Stimulated activated naive CD4-positive, alpha-beta T cell (primary cell): ENCODE measurements at regions not wholly inside any gene's neighbourhood (a gene's known extent, or its start where the extent isn't known, plus 50 kb on each side); places are given as distances from the start of the nearest gene placed in this dataset.
"Not testable (repeated sequence)": the region's sequence is repeated elsewhere in the genome, so short reads cannot be mapped to it uniquely, and the experiment has no call there.

Experiments
- DNase-seq, 6 experiments: peaks; one replicate each; lab custom pipeline; 2025; lab: John Stamatoyannopoulos, UW

DNA sequence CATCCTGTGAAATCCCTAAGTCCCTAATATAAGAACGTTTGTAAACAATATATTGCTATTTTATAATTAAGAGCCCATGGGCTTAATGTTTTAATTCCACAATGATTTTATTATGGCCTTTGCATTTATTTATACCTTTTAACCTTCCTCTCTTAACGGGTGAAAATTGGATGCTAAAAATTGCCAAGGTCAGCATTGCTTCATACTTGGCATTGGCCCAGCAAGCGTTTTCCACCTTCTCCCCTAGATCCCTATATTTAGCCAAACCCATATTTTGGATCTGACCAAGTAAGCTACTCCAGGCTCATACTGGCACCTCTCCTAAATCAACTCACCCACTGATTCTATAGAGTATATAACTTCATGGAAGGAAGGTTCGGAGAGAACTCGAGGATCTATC lies 188.0 kb upstream of the NR2F2 start:
- no peak for DNase-seq

DNA sequence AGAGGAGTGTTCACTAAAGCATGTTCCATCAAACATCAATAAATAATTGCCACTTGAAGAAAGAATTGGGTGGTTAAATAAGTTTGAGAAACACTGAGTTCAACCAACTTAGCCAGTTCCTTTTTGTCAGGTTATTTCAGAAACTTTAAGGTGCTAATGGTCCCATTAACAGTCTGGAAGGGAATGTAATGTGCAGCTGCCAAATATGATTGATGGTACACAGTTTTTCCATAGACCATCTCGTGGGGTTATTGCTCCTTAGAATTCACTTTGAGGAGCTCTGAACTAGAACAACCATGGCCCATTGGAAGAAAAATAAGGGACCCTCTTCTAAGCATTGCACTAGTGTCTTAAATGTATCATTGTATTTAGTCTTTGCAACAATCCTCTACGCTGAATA lies 185.8 kb upstream of the NR2F2 start:
- DNase-seq = no peak

DNA sequence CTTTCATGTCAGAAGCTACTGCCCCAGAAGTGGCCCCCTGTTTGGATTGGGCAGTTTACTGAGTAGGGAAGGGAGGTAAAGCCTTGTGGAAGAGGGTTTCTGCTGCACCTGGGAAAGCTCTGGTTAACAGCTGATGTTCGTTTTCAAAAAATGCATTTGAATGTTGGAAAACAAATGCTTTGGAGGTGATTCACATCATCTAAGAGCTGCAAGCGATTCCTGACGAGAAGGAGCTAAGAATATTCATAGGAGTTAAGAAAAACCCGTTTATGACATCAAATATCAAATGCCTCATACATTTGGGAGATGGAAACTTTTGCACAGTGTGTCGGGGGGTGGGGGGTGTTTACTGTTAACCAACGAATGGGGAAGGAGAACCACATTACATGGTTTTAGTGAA lies 183.8 kb upstream of the NR2F2 start:
- no peak for DNase-seq

DNA sequence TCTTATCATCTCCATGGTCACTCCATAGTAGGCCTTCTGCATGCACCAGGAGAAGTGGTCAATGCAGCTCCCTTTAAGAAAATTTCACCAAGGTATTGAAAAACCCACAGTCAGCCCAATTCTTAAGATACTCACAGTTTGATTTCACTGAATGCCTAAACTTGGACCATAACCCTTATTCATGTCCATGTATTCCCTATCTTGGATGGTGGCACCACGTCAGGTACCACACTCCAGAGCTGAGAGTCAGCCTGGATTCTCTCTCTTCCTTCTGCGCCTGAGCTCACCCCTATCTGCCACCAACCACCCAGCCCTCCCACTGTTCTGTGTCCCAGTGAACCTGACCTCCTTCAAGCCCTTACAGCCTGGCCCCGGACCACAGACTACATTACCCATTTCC lies 183.2 kb upstream of the NR2F2 start:
- no peak for DNase-seq

DNA sequence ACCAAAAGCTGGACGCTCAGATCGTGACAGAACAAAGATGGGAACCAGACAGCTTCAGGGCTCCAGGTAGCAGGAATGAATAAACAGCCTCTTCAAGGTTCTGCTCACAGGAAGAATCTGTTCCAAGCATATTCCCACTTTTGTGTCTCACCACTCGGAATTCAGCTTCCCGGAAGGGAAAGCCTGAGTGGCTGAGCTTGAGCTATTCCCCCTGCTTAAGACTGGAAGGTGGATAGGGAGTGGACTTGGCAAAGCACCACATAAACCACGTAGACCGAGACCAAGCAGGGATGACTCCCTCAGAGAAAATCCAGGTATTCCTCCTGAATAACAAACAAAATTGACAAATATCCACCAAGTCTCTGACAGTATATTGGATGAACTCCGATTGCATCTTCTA lies 180.2 kb upstream of the NR2F2 start:
- DNase-seq = no peak

DNA sequence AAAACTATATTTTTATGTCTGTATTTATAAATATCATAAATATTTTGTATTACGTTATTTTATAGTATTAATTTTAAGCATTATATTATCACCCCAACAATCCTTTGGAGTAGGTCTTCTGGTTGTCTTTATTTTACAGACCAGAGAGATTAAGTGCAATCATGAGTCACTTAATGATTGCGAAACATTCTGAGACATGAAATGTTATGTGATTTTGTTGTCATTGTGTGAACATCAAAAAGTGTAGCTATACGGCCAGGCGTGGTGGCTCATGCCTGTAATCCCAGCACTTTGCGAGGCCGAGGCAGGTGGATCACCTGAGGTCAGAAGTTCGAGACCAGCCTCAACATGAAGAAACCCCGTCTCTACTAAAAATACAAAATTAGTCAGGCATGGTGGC lies 178.8 kb upstream of the NR2F2 start:
- not testable (repeated sequence) for DNase-seq

DNA sequence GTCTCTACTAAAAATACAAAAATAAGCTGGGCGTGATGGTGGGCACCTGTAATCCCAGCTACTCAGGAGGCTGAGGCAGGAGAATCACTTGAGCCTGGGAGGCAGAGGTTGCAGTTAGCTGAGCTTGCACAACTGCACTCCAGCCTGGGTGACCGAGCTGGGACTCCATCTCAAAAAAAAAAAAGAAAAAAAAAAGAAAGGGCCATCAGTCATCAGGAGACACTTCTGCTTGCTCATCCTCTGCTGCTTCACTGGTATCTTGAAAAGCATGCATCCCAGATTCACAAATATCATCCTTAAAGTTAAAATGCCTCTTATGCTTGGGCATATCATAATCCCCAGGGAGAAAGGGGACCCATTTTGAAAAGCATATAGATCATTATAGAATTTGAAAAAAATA lies 176.6 kb upstream of the NR2F2 start:
- DNase-seq = no peak

DNA sequence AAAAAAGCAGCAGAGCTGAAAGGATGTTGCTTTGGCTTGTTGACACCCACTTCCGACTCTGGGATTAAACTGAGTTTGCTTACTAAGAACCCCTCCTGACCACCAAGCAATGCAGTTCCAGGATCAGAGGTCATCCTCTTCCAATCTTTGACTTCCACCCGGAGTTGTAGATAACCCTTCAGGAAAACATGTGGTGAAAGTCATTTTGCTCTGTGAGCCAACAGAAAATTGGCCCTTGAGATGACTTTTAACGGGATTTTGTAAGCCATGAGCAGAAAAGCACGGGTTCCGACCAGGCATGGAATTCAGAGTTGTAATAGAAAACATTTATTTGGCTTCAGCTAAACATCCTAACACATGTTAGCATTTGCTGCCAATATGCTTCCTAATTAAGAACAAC lies 171.6 kb upstream of the NR2F2 start:
- DNase-seq = no peak

DNA sequence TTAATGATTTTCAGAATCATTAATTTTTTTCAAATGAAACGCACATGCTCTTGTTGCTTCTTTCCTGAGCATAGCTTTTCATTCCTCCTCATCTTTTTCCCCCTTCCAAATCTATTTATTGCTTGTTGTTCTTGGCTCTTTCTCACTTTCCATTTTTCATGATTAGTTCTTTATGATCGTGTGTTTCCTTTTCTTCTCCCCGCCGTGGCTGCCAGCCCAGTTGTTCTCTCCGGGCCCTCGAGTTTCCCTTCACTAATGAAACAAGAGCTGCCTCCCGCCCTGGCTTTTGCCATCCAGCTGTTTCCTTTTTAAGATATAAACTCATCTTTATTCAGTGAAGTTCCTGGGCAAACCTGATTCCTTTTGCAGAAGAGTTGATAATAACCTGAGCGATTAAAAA lies 170.2 kb upstream of the NR2F2 start:
- no peak for DNase-seq

DNA sequence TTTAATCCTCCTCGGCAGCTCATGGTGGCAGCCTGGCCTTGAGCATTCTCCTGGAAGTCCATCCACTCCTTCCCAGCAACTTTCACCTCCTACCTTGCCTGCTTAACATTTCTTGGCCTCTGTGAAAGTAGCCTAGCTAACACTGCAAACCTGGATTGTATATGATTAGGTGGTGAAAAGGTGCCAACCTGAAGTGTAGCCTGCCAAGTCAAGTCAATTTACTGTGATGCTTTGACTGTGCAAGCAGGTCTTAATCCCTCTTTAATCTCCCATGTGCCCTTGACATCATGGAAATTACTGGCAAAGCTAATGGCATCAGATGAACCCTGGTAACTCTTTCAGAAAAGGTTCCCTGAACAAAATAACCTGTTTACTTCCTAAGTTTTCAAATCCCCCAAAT lies 169.7 kb upstream of the NR2F2 start:
- DNase-seq = no peak

DNA sequence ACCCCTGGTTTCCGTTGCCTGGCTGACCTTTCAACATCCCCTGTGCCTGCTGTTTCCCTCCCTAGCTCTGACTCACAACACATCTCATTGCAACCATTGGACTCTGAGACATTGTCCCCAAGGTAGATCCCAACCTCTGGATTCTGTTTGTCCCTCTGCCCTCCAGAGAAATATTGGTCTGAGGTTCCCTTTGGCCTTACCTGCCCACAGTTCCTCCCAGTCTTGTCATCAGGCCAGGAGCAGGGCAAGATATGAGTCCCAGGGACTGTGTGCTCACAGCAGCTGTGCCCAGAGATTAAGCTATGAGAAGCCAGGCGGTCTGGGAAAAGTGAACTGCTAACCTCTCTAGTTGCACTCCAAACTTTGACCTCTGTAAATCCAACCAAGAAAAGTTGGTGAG lies 168.2 kb upstream of the NR2F2 start:
- no peak for DNase-seq

DNA sequence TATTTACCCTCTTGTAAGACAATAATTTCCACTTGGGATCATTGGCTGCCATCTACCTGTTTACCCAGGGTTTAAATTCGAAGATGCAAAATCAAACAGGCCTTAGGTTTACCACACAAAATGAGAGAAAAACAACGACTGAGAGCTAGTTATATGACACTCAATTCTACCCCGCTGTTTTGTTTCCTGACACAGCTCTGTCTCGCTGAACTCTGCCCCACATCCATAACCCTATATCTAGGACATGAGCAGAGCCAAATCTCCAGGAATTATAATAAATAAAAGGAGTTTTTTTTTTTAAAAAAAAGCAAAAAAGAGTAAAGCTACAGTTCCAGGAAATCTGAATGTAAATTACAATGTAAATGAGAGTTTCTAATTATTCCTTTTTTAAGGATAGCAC lies 165.4 kb upstream of the NR2F2 start:
- no peak for DNase-seq

DNA sequence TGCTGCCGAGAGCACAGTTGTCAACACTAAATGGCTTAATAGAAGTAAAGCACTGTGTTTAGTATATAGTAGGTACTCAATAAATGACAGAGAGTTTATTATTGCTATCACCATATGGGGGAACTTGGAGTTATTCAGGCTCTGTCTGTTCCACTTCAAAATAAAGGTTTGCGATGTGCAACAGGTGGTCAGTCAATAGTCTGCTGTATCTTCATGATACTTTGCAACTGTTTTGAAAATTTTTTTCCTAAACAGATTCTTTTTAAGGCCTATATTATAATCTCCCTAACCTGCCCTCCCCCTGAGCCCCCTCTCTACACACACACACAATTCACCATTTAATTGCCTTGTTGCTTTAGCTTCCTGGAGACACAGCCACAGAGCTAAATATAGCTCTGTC lies 164.7 kb upstream of the NR2F2 start:
- DNase-seq = no peak

DNA sequence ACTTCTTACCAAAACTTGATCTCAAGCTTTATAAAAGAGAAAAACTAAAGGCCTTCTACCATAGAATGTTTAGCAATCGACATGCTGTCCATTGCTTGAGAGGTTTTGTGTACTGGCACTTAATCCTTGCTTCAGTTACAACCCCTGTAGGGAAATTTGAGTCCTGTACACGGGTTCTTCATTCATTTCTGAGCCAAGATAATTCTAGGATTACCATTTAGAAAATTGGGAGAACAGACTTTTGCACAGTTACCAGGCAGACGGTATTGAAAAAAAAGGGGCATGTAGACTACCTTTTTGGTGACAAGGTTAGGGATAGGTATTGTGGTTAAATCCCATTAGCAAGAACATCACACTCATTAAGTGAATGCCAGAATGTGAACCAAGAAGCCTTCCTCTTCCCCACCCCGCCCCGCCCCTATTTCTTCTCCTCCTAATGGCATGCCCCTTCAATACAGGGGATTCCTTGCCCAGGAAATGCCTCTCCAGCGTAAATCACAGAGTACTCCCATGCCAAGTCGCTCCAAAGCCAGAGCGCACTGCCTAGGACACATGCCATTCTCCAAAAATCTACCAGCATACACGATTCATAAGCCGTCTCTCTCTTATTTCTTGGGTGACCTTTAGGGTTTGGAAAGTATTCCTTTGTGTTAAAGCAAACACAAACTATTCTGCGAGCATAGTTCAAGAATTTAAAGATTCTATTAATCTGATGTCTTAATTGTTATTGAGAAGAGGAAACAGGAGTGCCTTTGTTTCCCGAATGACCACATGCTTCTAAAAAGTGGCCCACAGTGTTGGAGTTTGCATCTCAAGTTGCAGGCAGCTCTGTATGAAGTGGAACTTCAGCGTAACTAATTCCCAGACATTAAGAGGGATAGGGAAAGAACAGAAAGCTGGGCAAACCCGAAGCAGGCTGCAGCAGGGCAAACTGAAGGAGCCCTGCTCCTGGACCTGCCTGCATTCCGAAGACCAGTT lies 164.0 kb upstream of the NR2F2 start:
- no peak for DNase-seq

DNA sequence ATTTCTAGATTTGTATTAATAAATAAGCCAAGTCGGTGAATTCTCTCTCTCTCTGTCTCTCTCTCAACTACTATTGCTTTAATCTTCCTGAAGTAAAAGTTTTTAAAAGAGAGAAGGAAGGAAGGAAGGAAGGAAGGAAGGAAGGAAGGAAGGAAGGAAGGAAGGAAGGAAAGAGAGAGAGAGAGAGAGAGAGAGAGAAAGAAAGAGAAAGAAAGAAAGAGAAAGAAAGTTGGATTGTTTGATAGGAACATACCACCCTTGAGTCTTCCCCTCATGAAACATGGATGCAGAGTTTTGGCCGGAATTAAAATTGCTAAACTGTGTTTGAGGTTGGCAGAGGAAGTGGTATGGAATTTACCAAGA lies 159.9 kb upstream of the NR2F2 start:
- not testable (repeated sequence) for DNase-seq

DNA sequence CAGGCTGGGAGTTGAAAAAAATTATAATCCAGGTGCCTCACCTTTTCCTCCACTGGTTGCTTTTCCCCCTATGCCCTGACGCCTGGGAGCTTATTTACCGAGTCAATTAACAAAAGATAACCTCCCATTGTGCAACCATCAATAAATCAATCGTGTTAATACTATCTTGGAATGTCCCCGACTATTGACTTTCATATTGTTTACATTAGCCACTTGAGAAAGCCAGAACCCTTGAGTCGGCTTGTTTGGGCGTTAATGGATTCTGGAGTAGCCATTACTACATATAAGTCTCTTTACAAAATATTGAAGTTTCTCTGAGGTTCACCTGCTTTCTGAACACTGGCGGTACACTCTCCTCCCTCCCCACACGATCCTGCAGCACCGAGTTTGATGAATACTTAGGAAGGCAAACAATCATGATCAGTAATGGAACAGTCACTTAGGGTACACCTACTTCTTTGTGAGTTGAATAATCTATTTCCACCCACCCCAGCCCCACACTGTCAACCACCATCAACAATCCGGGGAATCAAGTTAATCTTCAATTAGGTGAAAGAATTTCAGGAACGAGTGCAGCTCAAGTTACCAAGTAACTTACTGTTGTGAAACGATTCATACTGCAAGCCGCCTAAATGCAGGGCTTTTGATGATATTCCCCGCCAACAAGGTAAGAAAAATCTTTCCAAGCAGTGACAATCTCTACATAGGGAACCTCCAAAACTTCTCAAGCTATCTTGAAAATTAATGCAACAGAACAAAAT lies 159.3 kb upstream of the NR2F2 start:
- no peak for DNase-seq

DNA sequence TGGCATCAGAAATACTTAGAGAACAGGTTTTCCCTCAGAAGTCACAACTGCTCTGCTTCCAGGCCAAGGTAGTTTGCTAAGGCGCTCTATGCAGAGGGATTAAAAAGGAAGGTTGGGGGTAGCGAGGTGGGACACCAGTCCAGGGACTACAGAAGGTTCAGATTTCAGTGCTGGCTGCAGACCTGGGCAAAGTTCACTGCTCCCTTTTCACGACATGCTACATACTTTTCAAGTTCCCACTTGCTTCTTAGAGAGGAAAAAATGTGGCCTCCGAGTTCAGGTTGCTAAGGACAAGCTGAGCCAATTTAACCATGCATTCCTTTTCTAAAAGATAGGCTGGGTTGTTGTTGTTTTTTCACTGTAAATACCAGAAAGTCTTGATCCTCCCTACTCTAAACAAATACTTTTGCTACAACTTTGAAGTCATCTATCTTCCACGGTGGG lies 158.6 kb upstream of the NR2F2 start:
- no peak for DNase-seq

DNA sequence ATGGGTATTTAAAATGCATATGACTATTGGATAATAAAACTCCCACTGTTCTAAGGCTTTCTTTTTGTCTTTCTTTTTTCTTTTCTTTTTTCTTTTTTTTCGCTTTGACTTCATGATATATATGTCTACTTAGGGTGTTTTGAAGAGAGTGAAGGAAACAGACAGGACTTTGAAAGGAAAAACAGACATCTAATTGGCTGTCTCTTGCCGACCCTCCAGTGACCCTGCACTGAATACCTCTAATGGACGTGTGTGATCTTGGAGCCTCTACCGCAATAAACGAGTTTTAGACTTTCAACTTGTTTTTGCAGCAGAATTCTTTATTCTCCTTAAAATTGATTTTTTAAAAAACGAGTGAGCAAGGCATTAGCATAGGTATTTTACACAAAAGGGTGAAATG lies 158.1 kb upstream of the NR2F2 start:
- DNase-seq = no peak

DNA sequence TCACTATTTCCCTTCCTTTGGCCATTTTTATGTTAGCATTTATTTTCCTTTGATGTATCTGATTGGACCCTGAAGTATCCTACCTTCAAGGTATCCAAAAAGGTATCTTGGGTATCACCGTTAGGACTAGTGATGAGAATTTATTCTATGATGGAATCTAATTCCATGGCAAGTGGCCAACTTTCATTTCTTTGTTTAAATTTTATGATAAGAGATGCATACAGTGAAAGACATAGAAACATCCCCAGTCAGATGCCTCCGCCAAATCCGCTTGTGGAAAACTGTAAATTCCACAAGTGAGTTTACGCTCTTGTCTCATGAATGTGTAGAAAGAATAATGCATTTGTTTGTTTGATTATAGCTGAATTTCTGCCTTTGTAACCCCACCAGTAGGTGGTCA lies 153.7 kb upstream of the NR2F2 start:
- no peak for DNase-seq

DNA sequence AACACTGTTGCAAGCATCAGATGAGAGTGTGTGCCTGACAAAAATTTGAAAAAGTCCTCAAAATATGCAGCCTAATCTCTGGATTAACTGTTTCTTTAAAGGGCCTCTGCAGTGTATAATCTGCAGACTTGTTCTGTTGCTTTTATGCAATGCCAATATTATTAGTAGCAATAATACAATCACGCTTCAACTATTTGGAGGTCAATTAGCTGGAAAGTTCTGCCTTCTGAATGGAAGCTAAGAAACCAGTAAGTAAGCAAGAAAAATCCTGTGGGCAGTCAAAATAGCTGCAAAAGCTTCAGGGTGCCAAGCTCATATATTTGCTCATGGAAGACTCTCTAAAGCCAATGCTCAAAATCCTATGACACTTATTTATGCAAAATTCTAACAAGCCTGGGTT lies 153.2 kb upstream of the NR2F2 start:
- no peak for DNase-seq

DNA sequence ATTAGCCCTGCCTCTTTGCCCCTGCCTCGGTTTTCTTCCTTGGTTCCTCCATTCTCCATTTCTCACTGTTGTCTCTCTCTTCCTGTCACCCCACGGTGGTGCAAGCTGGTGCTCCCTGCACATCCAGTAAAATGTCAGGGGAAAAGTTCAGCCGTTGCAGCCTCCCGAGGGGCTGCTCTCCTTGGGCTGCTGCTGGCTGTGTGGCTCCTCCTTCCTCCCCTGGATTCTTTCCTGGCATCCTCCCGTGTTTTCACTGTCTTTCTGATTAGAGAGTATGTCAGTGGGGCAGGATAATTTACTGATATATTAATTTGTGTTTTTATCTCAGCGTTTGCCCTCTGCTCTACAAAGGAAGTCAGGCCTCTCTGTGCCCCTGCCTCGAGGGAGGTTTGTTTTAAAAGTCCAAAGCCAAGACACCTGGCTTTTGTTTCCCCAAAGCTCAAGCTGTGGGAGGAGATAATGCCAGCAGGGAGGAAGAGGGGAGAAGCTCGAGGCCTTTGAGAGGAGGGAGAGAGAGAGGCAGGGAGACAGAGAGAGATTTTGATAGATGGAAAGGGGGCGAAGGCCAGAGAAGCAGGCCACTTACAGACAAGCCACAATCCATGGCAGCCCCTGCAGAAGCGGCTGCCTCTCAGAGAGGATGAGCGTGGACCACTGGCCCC lies 150.3 kb upstream of the NR2F2 start:
- DNase-seq = no peak

DNA sequence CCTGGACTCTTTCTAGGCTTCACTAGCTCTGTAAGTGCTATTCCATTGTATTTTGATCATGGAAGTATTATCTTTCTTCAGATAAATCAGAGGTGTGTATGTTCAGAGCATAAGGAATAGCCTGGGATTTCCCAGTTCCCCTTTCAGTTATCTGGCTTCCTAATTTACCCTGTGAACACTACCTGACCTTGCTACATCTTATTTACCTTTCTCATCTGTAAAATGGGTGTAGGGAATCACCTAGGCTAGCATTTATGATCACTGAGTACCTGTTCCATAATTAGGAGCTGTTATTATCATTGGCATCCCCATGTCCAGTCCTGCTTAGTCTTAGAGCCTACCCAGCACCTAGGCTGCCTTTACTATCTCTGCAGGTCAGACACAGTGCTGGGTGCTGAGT lies 149.3 kb upstream of the NR2F2 start:
- DNase-seq = no peak

DNA sequence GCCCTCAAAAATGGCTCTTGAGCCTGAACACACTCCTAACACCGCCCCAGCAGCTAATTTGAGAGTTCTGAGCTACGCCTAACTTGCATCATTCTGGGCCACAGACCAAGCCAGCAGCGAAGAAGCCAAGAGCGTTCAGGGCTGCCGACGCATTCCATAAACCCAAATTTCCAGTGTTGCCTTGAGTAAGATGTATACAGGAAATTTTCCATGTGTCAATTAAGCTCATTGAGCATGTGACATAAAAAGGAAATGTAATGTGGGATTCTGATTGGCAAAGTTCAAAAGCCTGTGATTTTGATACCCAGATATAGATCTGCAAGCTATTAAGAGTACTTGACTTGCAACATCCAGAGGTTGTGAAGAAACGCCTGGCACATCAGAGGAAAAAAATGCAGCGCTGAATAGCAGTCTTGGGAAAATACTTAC lies 148.6 kb upstream of the NR2F2 start:
- DNase-seq = no peak
